Tibial nerve (tissue), 4 donors: ENCODE measurements at regions not wholly inside any gene's neighbourhood (a gene's known extent, or its start where the extent isn't known, plus 50 kb on each side); places are given as distances from the start of the nearest gene placed in this dataset.
"Not testable (repeated sequence)": the region's sequence is repeated elsewhere in the genome, so short reads cannot be mapped to it uniquely, and the experiment has no call there.

ENCODE experiments used
- DNase-seq, 2 donors: peaks; one replicate each; pipeline ENCODE4 v3.0.0-alpha.2; 2019; ENCODE audit warnings: low spot score in 2 of 2
- H3K27ac ChIP-seq, 4 donors: fragments of 200-600 bp; sonication (generic) in 3 of 4; one replicate each; pipeline ENCODE4 v1.5.1; 2017 to 2019; ENCODE audit warnings: mild to moderate bottlenecking in 1 of 4
- H3K27me3 ChIP-seq, 2 donors: fragments of 200-600 bp; sonication (generic) in 1 of 2; one replicate each; pipeline versions ENCODE4 v1.5.1 to v1.6.0; 2017 to 2019
- H3K36me3 ChIP-seq, 3 donors: fragments of 200-600 bp; sonication (generic); one replicate each; pipeline ENCODE4 v1.5.1; 2018 to 2019
- H3K4me1 ChIP-seq, 4 donors: fragments of 200-600 bp; sonication (generic) in 3 of 4; one replicate each; pipeline ENCODE4 v1.5.1; 2017 to 2019
- H3K4me3 ChIP-seq, 4 donors: fragments of 200-600 bp; sonication (generic) in 3 of 4; one replicate each; pipeline ENCODE4 v1.5.1; 2017 to 2019; ENCODE audit warnings: mild to moderate bottlenecking in 1 of 4, moderate library complexity in 1 of 4
- H3K9me3 ChIP-seq, 4 donors: fragments of 200-600 bp; sonication (generic) in 3 of 4; one replicate each; pipeline ENCODE4 v1.5.1; 2017 to 2019
- EP300 ChIP-seq, 2 donors: sonication (generic); formaldehyde crosslinking; IDR thresholded peaks; one replicate each; pipeline ENCODE4 v1.6.1; 2017; ENCODE audit warnings: antibody characterized with exemption in 2 of 2, mild to moderate bottlenecking in 1 of 2
- POLR2A ChIP-seq, 2 donors: fragments of 450-650 bp; IDR thresholded peaks; one replicate each; pipeline ENCODE4 v1.6.1; 2017; ENCODE audit warnings: antibody characterized with exemption in 2 of 2, mild to moderate bottlenecking in 2 of 2, moderate library complexity in 2 of 2
- WGBS, 2 donors: methylation state at CpG; one replicate each; pipeline ENCODE4 v1.1.5; 2018; 5-methylcytosine and 5-hydroxymethylcytosine counted together
- TF ChIP-seq, protein P1 (sequence below), 5 experiments: fragments of 200-600 bp in 3 of 5; fragments of 450-650 bp in 2 of 5; sonication (generic) in 3 of 5; IDR thresholded peaks; one replicate each; pipeline ENCODE4 v1.5.1; 2016 to 2019; ENCODE audit warnings: antibody characterized with exemption in 5 of 5, mild to moderate bottlenecking in 3 of 5, moderate library complexity in 2 of 5

DNA sequence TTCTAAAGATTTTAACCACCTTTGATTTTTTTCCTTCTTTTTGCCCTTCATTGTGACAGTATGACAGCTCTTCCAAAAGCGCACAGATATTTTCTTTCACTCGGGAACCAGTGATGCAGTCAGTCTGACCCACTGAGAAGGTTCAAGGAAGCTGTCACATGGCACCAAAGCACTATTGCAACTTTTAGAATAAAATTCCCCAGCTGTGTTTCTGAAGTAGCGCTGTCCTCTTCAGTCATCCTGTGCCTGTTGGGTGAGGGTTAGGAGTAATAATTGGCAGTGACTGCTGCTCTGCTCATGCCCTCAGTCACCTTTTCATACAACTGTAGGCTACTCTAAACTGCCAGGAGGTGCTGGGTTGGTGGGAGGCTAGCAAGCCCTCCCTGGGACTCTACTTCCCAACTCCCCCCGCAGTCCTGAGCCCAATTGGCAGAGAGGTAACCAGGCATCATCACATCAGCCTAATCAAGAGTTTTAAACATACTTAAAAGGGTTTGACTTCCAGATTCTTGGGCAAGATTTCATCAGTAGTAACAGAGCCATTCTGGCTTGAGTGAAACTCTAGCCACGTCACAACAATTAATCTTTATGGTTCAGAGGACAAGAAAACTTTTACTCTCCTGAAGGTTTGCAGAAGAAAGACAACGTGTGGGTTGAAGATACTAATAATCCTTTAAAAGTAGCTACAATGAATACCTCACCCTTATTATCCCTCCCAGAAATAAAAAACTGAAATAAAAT lies 473.3 kb downstream of the FBXO15 start:
- TF ChIP-seq, protein P1, sequence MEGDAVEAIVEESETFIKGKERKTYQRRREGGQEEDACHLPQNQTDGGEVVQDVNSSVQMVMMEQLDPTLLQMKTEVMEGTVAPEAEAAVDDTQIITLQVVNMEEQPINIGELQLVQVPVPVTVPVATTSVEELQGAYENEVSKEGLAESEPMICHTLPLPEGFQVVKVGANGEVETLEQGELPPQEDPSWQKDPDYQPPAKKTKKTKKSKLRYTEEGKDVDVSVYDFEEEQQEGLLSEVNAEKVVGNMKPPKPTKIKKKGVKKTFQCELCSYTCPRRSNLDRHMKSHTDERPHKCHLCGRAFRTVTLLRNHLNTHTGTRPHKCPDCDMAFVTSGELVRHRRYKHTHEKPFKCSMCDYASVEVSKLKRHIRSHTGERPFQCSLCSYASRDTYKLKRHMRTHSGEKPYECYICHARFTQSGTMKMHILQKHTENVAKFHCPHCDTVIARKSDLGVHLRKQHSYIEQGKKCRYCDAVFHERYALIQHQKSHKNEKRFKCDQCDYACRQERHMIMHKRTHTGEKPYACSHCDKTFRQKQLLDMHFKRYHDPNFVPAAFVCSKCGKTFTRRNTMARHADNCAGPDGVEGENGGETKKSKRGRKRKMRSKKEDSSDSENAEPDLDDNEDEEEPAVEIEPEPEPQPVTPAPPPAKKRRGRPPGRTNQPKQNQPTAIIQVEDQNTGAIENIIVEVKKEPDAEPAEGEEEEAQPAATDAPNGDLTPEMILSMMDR (IDR thresholded peaks at IDR 0.05): no peak
- TF ChIP-seq EP300 (IDR thresholded peaks at IDR 0.05): no peak
- WGBS, 2 donors: 78% methylated on average over 6 of the region's 6 CpGs
- Histone ChIP-seq H3K27ac (no peak overlapping the region), H3K4me1 (peaks cover 0 to 2% (median 0%) of the 10 kb centered on the region in 4 donors), H3K9me3 (no peaks in the 10 kb centered on the region), H3K4me3 (no peak overlapping the region), H3K27me3 (no peaks in the 10 kb centered on the region), H3K36me3 (no peaks in the 10 kb centered on the region)
- no peak for DNase-seq

DNA sequence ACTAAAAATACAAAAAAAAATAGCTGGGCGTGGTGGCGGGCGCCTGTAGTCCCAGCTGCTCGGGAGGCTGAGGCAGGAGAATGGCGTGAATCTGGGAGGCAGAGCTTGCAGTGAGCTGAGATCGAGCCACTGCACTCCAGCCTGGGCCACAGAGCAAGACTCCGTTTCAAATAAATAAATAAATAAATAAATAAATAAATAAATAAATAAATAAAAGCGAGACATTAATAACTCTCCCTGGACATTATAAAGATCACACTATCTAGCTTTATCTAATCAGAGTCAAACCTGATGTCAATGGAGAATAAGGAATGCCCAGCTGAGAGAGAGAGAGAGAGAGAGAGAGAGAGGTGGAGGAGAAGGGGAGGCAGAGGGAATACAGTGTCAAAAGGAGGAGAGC lies 476.2 kb downstream of the FBXO15 start:
- 93 to 98% methylated on average over 8 of the region's 8 CpGs for WGBS, 2 donors
- H3K4me1 ChIP-seq, H3K27me3 ChIP-seq, H3K9me3 ChIP-seq, H3K36me3 ChIP-seq, DNase-seq, H3K27ac ChIP-seq, H3K4me3 ChIP-seq: not testable (repeated sequence)

DNA sequence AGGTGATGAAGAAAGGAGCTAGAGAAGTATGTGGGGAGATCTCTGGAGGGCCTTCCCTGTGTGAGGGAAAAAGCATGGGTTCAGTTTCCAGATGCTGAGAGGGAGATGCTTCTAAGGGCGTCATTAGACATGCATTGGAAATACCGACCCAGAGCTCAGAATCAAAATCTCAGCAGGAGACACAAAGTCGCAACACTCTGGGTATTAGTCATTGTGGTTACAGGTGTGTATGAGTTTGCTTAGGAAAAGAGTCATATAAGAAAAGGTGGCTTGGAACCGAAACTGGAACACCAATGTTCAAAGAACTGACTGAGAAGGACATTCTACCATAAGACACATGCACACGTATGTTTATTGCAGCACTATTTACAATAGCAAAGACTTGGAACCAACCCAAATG lies 477.1 kb downstream of the FBXO15 start:
- TF ChIP-seq EP300 (IDR thresholded peaks at IDR 0.05) (no peak), POLR2A (IDR thresholded peaks at IDR 0.05) (no peak)
- TF ChIP-seq, protein P1 (IDR thresholded peaks at IDR 0.05): no peak
- Histone ChIP-seq H3K27me3 (no peaks in the 10 kb centered on the region), H3K4me3 (no peak overlapping the region), H3K36me3 (no peaks in the 10 kb centered on the region), H3K9me3 (no peaks in the 10 kb centered on the region), H3K4me1 (peaks cover 0 to 7% (median 0%) of the 10 kb centered on the region in 4 donors), H3K27ac (no peak overlapping the region)
- 90% methylated on average over 5 of the region's 5 CpGs for WGBS, 2 donors
- DNase-seq: no peak

DNA sequence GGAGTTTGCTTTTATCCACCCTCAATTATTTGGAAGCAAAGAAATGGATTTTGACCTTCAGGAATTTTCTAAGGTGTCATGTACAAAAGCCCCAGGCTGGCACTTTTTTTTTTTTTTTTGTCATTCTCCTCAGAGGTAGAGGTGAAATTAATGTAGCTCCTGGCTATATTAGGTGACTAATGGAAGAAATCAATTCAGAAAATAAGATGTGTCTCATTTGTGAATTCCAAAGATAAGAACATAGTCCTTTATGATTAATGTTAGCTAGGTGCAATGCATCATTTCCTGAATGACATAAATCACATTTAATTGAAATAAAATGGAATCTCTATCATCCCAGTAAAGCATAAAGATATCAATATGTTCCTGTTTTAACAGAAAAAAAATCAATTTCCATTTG lies 477.6 kb downstream of the FBXO15 start:
- no peaks in the 10 kb centered on the region for H3K9me3 ChIP-seq
- no peak for DNase-seq
- TF ChIP-seq, protein P1 (IDR thresholded peaks at IDR 0.05): no peak
- TF ChIP-seq POLR2A (IDR thresholded peaks at IDR 0.05): no peak
- no peak for TF ChIP-seq EP300 (IDR thresholded peaks at IDR 0.05)
- H3K27me3 ChIP-seq: no peaks in the 10 kb centered on the region
- no peak overlapping the region for H3K27ac ChIP-seq
- H3K36me3 ChIP-seq: no peaks in the 10 kb centered on the region
- no peak overlapping the region for H3K4me3 ChIP-seq
- peaks cover 0 to 7% (median 0%) of the 10 kb centered on the region in 4 donors for H3K4me1 ChIP-seq

DNA sequence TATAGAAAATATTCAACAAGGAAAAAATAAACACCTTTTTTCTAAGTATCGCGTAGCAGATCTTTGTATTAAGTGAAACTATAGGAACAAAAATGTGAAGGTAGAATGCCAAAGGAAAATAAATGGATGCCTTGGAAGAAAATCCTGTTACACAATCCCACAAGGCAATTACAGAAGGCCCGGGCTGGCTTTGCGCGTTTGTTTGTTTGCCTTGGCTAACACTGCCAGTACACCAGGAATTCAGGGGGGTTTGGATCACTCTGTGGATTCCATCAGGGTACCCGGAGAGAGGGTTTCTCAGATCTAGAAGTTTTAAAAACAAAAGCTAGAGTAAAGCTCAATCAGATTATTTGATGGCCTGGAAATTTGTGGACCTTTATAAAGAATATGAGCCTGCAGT lies 478.3 kb downstream of the FBXO15 start:
- Histone ChIP-seq H3K27me3 (no peaks in the 10 kb centered on the region), H3K4me1 (peaks cover 0 to 7% (median 0%) of the 10 kb centered on the region in 4 donors), H3K9me3 (no peaks in the 10 kb centered on the region), H3K27ac (no peak overlapping the region), H3K36me3 (no peaks in the 10 kb centered on the region), H3K4me3 (no peak overlapping the region)
- 44 to 60% methylated on average over 6 of the region's 6 CpGs for WGBS, 2 donors
- DNase-seq: no peak
- TF ChIP-seq POLR2A (IDR thresholded peaks at IDR 0.05): no peak
- TF ChIP-seq, protein P1 (IDR thresholded peaks at IDR 0.05): no peak
- no peak for TF ChIP-seq EP300 (IDR thresholded peaks at IDR 0.05)

DNA sequence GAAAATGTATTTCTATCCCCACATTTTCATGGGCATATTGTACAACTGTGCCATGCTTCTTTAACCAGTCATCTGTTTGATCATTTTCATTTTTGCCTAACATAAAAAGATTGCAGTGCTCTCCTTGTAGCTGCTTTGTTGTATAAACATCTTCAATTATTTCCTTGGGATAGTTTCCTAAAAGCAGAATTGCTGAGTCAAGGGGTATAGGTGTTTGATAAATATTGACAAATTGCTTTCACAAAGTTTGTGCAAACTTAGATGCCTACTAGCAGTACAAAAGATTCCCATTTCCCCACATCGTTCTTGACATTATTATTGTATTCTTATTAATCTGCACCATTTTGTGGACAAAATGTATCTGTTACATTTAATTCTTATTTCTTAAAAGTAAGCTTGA lies 479.6 kb downstream of the FBXO15 start:
- H3K9me3 ChIP-seq: no peaks in the 10 kb centered on the region
- H3K36me3 ChIP-seq: no peaks in the 10 kb centered on the region
- no peaks in the 10 kb centered on the region for H3K27me3 ChIP-seq
- no peak for TF ChIP-seq EP300 (IDR thresholded peaks at IDR 0.05)
- no peak for TF ChIP-seq POLR2A (IDR thresholded peaks at IDR 0.05)
- TF ChIP-seq, protein P1 (IDR thresholded peaks at IDR 0.05): no peak
- 85 to 88% methylated on average over 1 of the region's 1 CpG for WGBS, 2 donors
- no peak overlapping the region for H3K27ac ChIP-seq
- peaks cover 0 to 7% (median 0%) of the 10 kb centered on the region in 4 donors for H3K4me1 ChIP-seq
- H3K4me3 ChIP-seq: no peak overlapping the region
- no peak for DNase-seq
